AG09309 (cell line): ENCODE measurements at regions not wholly inside any gene's neighbourhood (a gene's known extent, or its start where the extent isn't known, plus 50 kb on each side); places are given as distances from the start of the nearest gene placed in this dataset.

Experiments used
- DNase-seq: peaks from one replicate; pipeline ENCODE4 v3.0.0-alpha.2; 2010; ENCODE audit warnings: low read depth
- H3K4me3 ChIP-seq: 2 replicates; pipeline ENCODE4 v1.5.1; 2011; ENCODE audit warnings: mild to moderate bottlenecking, low read depth, low read length, moderate library complexity; ENCODE audit not compliant: control insufficient read depth
- CTCF ChIP-seq: IDR thresholded peaks from 2 replicates; pipeline ENCODE4 v1.5.1; 2011; ENCODE audit warnings: mild to moderate bottlenecking, low read depth, low read length, inconsistent platforms; ENCODE audit not compliant: insufficient read depth, control insufficient read depth; ENCODE audit errors: missing control alignments

- H3K4me3 ChIP-seq: no peak overlapping the region
- DNase-seq: no peak
- no peak for TF ChIP-seq CTCF
Observed at GRCh38 chr2:234691968-234692955, 195.4 kb upstream of the ARL4C start.

DNA sequence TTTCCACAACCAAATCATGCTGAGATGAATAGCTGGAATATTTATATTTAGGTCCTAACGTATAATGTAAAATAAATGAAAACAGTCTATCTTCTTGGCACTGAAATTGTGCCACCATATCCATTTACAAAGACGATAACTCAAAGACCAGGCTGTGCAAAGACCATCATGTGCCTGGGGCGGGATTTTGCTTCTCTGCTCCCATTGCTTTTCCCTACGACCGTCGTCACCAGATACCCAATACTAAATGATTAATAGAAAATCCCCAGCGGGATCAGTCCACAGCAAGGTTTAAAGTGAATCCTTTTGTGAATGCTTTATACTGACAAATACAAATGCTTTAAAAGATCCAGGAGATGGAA, 194.3 kb upstream of the ARL4C start:
- TF ChIP-seq CTCF: no peak
- DNase-seq: no peak
- no peak overlapping the region for H3K4me3 ChIP-seq

DNA sequence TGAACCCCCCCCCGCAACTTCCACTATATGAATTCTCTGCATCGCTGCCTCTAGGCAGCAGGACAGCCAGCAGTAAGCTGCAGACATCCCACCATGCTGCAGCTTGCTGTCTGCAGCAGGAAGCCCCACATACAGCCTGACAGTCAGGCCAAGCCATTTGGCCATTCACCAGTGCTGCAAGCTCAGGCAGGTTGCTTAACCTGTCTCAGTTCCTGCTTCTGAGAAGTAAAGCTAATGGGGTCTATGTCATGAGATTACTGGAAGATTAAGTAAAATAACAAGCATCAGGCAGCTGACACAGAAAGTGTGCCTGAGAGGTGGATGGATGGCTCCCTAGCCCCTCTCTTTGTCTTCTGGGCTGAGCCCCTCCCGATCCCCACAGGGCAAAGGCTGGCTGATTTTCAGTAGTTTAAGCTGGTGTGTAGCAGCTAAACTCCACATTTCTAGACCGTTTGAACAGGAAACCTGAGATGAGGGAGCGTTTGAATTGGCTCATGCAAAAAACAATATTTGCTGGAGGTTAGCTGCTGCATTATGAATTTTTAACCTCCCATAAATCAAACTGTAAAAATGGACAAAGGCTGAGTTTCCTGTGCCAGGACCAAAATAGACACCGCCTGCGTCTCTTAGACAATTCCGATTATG, 193.8 kb upstream of the ARL4C start:
- TF ChIP-seq CTCF: no peak
- H3K4me3 ChIP-seq: no peak overlapping the region
- no peak for DNase-seq

DNA sequence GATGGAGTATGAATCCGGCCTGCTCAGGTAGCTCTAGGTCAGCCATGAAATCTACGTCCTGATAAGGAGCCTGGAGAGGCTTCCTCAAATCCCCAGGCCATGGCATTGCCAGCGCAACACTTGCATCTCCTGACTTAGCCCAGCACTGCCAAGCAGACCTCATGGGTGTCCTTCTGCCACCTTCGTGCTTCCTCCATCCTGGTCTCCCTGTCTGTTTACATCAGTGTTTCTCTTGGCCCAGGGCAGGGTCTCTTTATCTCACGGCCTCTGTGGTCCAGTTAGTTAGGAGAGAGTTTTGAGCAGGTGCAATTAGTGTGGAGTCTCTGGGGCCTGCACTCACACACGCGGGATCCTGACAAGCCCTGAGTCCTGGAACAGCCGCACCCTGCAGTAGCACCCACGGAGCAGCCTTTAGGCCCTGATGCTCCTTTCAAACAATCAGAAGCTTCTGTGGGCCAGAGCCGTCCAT, 193.1 kb upstream of the ARL4C start:
- no peak for TF ChIP-seq CTCF
- no peak for DNase-seq
- H3K4me3 ChIP-seq: no peak overlapping the region

- no peak overlapping the region for H3K4me3 ChIP-seq
- no peak for DNase-seq
- TF ChIP-seq CTCF: no peak
Observed at GRCh38 chr2:234687718-234688475, 191.0 kb upstream of the ARL4C start.
